ENCODE measurements at regions not wholly inside any gene's neighbourhood (a gene's known extent, or its start where the extent isn't known, plus 50 kb on each side); places are given as distances from the start of the nearest gene placed in this dataset.

DNA sequence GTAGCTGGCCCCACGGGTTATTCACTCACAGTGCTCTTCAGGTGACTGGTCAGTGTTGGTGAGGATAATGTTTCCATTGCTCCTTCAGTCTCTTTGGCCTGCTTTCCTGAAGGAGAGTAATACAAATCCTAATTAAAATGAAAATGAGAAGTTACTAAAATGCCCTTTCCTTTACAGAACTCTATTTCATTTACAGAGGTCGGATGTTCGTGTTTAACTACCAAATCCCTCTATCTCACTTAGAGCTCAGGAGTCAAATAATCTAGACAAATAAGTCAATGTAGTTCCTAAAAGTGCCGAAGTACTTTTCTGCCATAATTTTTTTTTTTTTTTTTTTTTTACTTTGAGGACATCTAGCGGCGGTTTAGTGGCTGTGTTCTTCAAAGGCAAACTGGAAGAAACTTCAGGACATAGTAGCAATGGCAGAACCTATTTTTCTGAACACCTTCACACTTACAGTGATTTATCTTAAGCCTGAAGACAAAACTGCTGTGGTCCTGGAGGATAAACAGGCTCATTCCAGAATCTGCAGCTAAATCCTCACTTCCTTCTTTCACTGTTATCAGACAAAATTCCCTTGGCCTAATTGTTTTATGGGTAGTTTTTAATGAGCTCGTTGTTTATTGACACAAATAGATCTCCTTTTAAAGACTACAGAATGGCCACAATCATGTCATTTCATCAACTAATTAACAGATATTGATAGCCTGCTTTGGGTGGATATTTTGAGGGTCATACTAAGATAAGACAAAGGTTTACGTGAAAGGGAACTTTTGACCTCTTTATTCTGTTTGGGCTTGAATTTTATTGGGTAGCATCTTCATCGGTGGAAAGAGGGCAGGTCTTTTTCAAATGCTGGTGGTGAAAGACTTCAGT, 207.6 kb upstream of the DMRTA1 start:
- TF ChIP-seq, protein P1, sequence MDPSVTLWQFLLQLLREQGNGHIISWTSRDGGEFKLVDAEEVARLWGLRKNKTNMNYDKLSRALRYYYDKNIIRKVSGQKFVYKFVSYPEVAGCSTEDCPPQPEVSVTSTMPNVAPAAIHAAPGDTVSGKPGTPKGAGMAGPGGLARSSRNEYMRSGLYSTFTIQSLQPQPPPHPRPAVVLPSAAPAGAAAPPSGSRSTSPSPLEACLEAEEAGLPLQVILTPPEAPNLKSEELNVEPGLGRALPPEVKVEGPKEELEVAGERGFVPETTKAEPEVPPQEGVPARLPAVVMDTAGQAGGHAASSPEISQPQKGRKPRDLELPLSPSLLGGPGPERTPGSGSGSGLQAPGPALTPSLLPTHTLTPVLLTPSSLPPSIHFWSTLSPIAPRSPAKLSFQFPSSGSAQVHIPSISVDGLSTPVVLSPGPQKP (IDR thresholded peaks at IDR 0.05; ENCODE audit: low read depth, low read length), result no peak
- TF ChIP-seq, protein P2, sequence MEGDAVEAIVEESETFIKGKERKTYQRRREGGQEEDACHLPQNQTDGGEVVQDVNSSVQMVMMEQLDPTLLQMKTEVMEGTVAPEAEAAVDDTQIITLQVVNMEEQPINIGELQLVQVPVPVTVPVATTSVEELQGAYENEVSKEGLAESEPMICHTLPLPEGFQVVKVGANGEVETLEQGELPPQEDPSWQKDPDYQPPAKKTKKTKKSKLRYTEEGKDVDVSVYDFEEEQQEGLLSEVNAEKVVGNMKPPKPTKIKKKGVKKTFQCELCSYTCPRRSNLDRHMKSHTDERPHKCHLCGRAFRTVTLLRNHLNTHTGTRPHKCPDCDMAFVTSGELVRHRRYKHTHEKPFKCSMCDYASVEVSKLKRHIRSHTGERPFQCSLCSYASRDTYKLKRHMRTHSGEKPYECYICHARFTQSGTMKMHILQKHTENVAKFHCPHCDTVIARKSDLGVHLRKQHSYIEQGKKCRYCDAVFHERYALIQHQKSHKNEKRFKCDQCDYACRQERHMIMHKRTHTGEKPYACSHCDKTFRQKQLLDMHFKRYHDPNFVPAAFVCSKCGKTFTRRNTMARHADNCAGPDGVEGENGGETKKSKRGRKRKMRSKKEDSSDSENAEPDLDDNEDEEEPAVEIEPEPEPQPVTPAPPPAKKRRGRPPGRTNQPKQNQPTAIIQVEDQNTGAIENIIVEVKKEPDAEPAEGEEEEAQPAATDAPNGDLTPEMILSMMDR (IDR thresholded peaks at IDR 0.05), result peak; percentile 73
- TF ChIP-seq POLR2A (IDR thresholded peaks at IDR 0.05; ENCODE audit: low read length), result no peak
- TF ChIP-seq KDM1A (IDR thresholded peaks at IDR 0.05; ENCODE audit: low read depth), result no peak
- no peak for TF ChIP-seq CEBPB (IDR thresholded peaks at IDR 0.05)
- TF ChIP-seq BHLHE40 (IDR thresholded peaks at IDR 0.05; ENCODE audit: low read depth, low read length), result no peak
- TF ChIP-seq, protein P3, sequence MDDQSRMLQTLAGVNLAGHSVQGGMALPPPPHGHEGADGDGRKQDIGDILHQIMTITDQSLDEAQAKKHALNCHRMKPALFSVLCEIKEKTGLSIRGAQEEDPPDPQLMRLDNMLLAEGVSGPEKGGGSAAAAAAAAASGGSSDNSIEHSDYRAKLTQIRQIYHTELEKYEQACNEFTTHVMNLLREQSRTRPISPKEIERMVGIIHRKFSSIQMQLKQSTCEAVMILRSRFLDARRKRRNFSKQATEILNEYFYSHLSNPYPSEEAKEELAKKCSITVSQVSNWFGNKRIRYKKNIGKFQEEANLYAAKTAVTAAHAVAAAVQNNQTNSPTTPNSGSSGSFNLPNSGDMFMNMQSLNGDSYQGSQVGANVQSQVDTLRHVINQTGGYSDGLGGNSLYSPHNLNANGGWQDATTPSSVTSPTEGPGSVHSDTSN (IDR thresholded peaks at IDR 0.05), result no peak
- TF ChIP-seq SMC3 (IDR thresholded peaks at IDR 0.05), result peak; percentile 69
- no peak for TF ChIP-seq RFX5 (IDR thresholded peaks at IDR 0.05)

Measured in A549 (cell line).